Activated naive CD4-positive, alpha-beta T cell treated with anti-CD3 and anti-CD28 coated beads for 36 hours (primary cell): ENCODE measurements at regions not wholly inside any gene's neighbourhood (a gene's known extent, or its start where the extent isn't known, plus 50 kb on each side); places are given as distances from the start of the nearest gene placed in this dataset.

Experiments used
- CTCF ChIA-PET: fragments of 350-600 bp; sonication (Branson Sonifier 250); formaldehyde crosslinking; loops from one replicate; lab custom pipeline; 2021; ENCODE audit warnings: antibody characterized with exemption; lab: Charles Lee
- DNase-seq: peaks from one replicate; pipeline ENCODE4 v3.0.0-alpha.2; 2020
- H3K27ac Mint-ChIP-seq: one replicate; pipeline ENCODE4 v1.8.0; 2021; ENCODE audit warnings: mild to moderate bottlenecking, mixed read lengths
- H3K27me3 Mint-ChIP-seq: one replicate; pipeline ENCODE4 v1.8.0; 2021; ENCODE audit warnings: low read depth, mixed read lengths
- H3K36me3 Mint-ChIP-seq: one replicate; pipeline ENCODE4 v1.8.0; 2021; ENCODE audit warnings: low read depth, mixed read lengths
- H3K4me1 Mint-ChIP-seq: one replicate; pipeline ENCODE4 v1.8.0; 2021; ENCODE audit warnings: low read depth, mixed read lengths
- H3K4me3 Mint-ChIP-seq: one replicate; pipeline ENCODE4 v1.8.0; 2021; ENCODE audit warnings: mild to moderate bottlenecking, moderate library complexity, mixed read lengths
- H3K9me3 Mint-ChIP-seq: one replicate; pipeline ENCODE4 v1.8.0; 2021; ENCODE audit warnings: mixed read lengths
- intact Hi-C: fragments of 100-400 bp; cut with micrococcal nuclease; formaldehyde crosslinking; loops from one replicate; pipeline ENCODE4 v1.15.1; 2023

GRCh38 chr4:26021417-26022345 lies 107.7 kb downstream of the SMIM20 start:
- Mint-ChIP-seq H3K36me3 (no peaks in the 10 kb centered on the region), H3K4me1 (no peaks in the 10 kb centered on the region), H3K27ac (no peak overlapping the region), H3K9me3 (no peaks in the 10 kb centered on the region), H3K4me3 (no peak overlapping the region), H3K27me3 (peaks cover 15% of the 10 kb centered on the region)
- DNase-seq: no peak
- CTCF ChIA-PET: interaction anchor here (0.6 kb wide), 1 partner anchor 35 kb away, joined by 6 read pairs; no protein-coding TSS in a partner anchor
- intact Hi-C loops: no loop called here

GRCh38 chr4:26022346-26023202 lies 108.6 kb downstream of the SMIM20 start:
- Mint-ChIP-seq H3K4me1 (no peaks in the 10 kb centered on the region), H3K9me3 (no peaks in the 10 kb centered on the region), H3K36me3 (no peaks in the 10 kb centered on the region), H3K27me3 (peaks cover 19% of the 10 kb centered on the region), H3K4me3 (no peak overlapping the region), H3K27ac (no peak overlapping the region)
- CTCF ChIA-PET: no interaction called here
- DNase-seq: no peak
- intact Hi-C loops: no loop called here

- no peak overlapping the region for H3K27ac Mint-ChIP-seq
- no peaks in the 10 kb centered on the region for H3K4me1 Mint-ChIP-seq
- intact Hi-C loops: no loop called here
- no peaks in the 10 kb centered on the region for H3K9me3 Mint-ChIP-seq
- peaks cover 21% of the 10 kb centered on the region for H3K27me3 Mint-ChIP-seq
- no peak for DNase-seq
- CTCF ChIA-PET: no interaction called here
- H3K36me3 Mint-ChIP-seq: no peaks in the 10 kb centered on the region
- H3K4me3 Mint-ChIP-seq: no peak overlapping the region
Observed at GRCh38 chr4:26023203-26023972, 109.4 kb downstream of the SMIM20 start.

GRCh38 chr4:26024079-26024478 lies 110.1 kb downstream of the SMIM20 start:
- CTCF ChIA-PET: no interaction called here
- Mint-ChIP-seq H3K9me3 (no peaks in the 10 kb centered on the region), H3K27ac (no peak overlapping the region), H3K4me1 (peaks cover 2% of the 10 kb centered on the region), H3K27me3 (peaks cover 19% of the 10 kb centered on the region), H3K36me3 (no peaks in the 10 kb centered on the region), H3K4me3 (no peak overlapping the region)
- intact Hi-C loops: no loop called here
- DNase-seq: no peak

- no peak overlapping the region for H3K27ac Mint-ChIP-seq
- no peak overlapping the region for H3K4me3 Mint-ChIP-seq
- CTCF ChIA-PET: interaction anchor here (0.6 to 4.5 kb wide), 9 partner anchors 26 to 395 kb away, joined by 3 to 52 read pairs (median 6); no protein-coding TSS in a partner anchor
- peaks cover 12% of the 10 kb centered on the region for H3K4me1 Mint-ChIP-seq
- H3K27me3 Mint-ChIP-seq: peaks cover 18% of the 10 kb centered on the region
- no peak for DNase-seq
- H3K9me3 Mint-ChIP-seq: no peaks in the 10 kb centered on the region
- H3K36me3 Mint-ChIP-seq: no peaks in the 10 kb centered on the region
- intact Hi-C loops: loop anchor here (1.0 to 5.0 kb wide), 7 partner anchors 39 to 983 kb away; no protein-coding TSS in a partner anchor
Observed at GRCh38 chr4:26028133-26028792, 114.2 kb downstream of the SMIM20 start.

- H3K36me3 Mint-ChIP-seq: no peaks in the 10 kb centered on the region
- peaks cover 12% of the 10 kb centered on the region for H3K4me1 Mint-ChIP-seq
- intact Hi-C loops: loop anchor here (1.0 to 5.0 kb wide), 7 partner anchors 40 to 982 kb away; no protein-coding TSS in a partner anchor
- H3K4me3 Mint-ChIP-seq: no peak overlapping the region
- no peak overlapping the region for H3K27ac Mint-ChIP-seq
- H3K27me3 Mint-ChIP-seq: peaks cover 16% of the 10 kb centered on the region
- CTCF ChIA-PET: interaction anchor here (0.6 to 4.5 kb wide), 21 partner anchors 24 to 980 kb away, joined by 3 to 52 read pairs (median 4); partner anchors contain the start of gene RBPJ
- peak; percentile 80 for DNase-seq
- no peaks in the 10 kb centered on the region for H3K9me3 Mint-ChIP-seq
Observed at GRCh38 chr4:26028793-26029567, 115.0 kb downstream of the SMIM20 start.

GRCh38 chr4:26029568-26030131 lies 115.6 kb downstream of the SMIM20 start:
- no peak overlapping the region for H3K27ac Mint-ChIP-seq
- no peak for DNase-seq
- H3K4me3 Mint-ChIP-seq: no peak overlapping the region

GRCh38 chr4:26030260-26030667 lies 116.2 kb downstream of the SMIM20 start:
- H3K9me3 Mint-ChIP-seq: no peaks in the 10 kb centered on the region
- no peaks in the 10 kb centered on the region for H3K36me3 Mint-ChIP-seq
- intact Hi-C loops: loop anchor here (2.0 kb wide), 1 partner anchor 25 kb away; no protein-coding TSS in a partner anchor
- CTCF ChIA-PET: interaction anchor here (0.7 to 4.5 kb wide), 15 partner anchors 14 to 979 kb away, joined by 3 to 52 read pairs (median 4); no protein-coding TSS in a partner anchor
- H3K4me1 Mint-ChIP-seq: peaks cover 12% of the 10 kb centered on the region
- H3K4me3 Mint-ChIP-seq: no peak overlapping the region
- peaks cover 14% of the 10 kb centered on the region for H3K27me3 Mint-ChIP-seq
- H3K27ac Mint-ChIP-seq: no peak overlapping the region
- DNase-seq: no peak

More at GRCh38 chr4:26029568-26030131, 115.6 kb downstream of the SMIM20 start:
- CTCF ChIA-PET: interaction anchor here (0.6 to 4.5 kb wide), 23 partner anchors 13 to 979 kb away, joined by 3 to 52 read pairs (median 4); partner anchors contain the start of gene RBPJ
- Mint-ChIP-seq H3K36me3 (no peaks in the 10 kb centered on the region), H3K27me3 (peaks cover 14% of the 10 kb centered on the region), H3K9me3 (no peaks in the 10 kb centered on the region), H3K4me1 (peaks cover 12% of the 10 kb centered on the region)
- intact Hi-C loops: loop anchor here (2.0 to 5.0 kb wide), 6 partner anchors 25 to 981 kb away; no protein-coding TSS in a partner anchor

- H3K4me3 Mint-ChIP-seq: no peak overlapping the region
- H3K27ac Mint-ChIP-seq: no peak overlapping the region
- peaks cover 14% of the 10 kb centered on the region for H3K27me3 Mint-ChIP-seq
- H3K9me3 Mint-ChIP-seq: no peaks in the 10 kb centered on the region
- H3K36me3 Mint-ChIP-seq: no peaks in the 10 kb centered on the region
- peak; percentile 14 for DNase-seq
- CTCF ChIA-PET: interaction anchor here (1.0 to 4.5 kb wide), 7 partner anchors 15 to 380 kb away, joined by 4 to 52 read pairs (median 10); no protein-coding TSS in a partner anchor
- peaks cover 12% of the 10 kb centered on the region for H3K4me1 Mint-ChIP-seq
- intact Hi-C loops: loop anchor here (2.0 kb wide), 1 partner anchor 24 kb away; no protein-coding TSS in a partner anchor
Observed at GRCh38 chr4:26030780-26031179, 116.8 kb downstream of the SMIM20 start.

- intact Hi-C loops: loop anchor here (2.0 kb wide), 1 partner anchor 23 kb away; no protein-coding TSS in a partner anchor
- Mint-ChIP-seq H3K4me1 (peaks cover 12% of the 10 kb centered on the region), H3K4me3 (no peak overlapping the region), H3K27me3 (peaks cover 14% of the 10 kb centered on the region), H3K36me3 (no peaks in the 10 kb centered on the region), H3K27ac (no peak overlapping the region), H3K9me3 (no peaks in the 10 kb centered on the region)
- CTCF ChIA-PET: interaction anchor here (0.6 to 4.5 kb wide), 3 partner anchors 274 to 296 kb away, joined by 3 to 52 read pairs (median 11); no protein-coding TSS in a partner anchor
- DNase-seq: no peak
Observed at GRCh38 chr4:26031704-26032103, 117.7 kb downstream of the SMIM20 start.
